Activated CD4-positive, alpha-beta T cell treated with anti-CD3 and anti-CD28 coated beads, Interleukin-2, amount 50 U/mL, for 1 hour (primary cell): ENCODE measurements at regions not wholly inside any gene's neighbourhood (a gene's known extent, or its start where the extent isn't known, plus 50 kb on each side); places are given as distances from the start of the nearest gene placed in this dataset.

Experiments
- DNase-seq: peaks from one replicate; pipeline ENCODE4 v3.0.0-alpha.2; 2020

- DNase-seq, result no peak
Measured at GRCh38 chr6:27053738-27054137, 193.8 kb upstream of the PRSS16 start.

GRCh38 chr6:27056615-27057014 is 190.9 kb upstream of the PRSS16 start:
- DNase-seq, result no peak

- no peak for DNase-seq
Measured at GRCh38 chr6:27059621-27060425, 187.7 kb upstream of the PRSS16 start.

GRCh38 chr6:27061235-27061993 is 186.1 kb upstream of the PRSS16 start:
- DNase-seq, result no peak

GRCh38 chr6:27062755-27063154 is 184.7 kb upstream of the PRSS16 start:
- DNase-seq, result no peak

GRCh38 chr6:27065183-27065582 is 182.3 kb upstream of the PRSS16 start:
- DNase-seq, result no peak

- DNase-seq, result no peak
Measured at GRCh38 chr6:27066381-27066780, 181.1 kb upstream of the PRSS16 start.

- no peak for DNase-seq
Measured at GRCh38 chr6:27066802-27067201, 180.7 kb upstream of the PRSS16 start.

GRCh38 chr6:27073441-27073840 is 174.1 kb upstream of the PRSS16 start:
- DNase-seq, result no peak

- DNase-seq, result no peak
Measured at GRCh38 chr6:27076116-27076515, 171.4 kb upstream of the PRSS16 start.

GRCh38 chr6:27078734-27079357 is 168.7 kb upstream of the PRSS16 start:
- DNase-seq, result peak; percentile 20

- DNase-seq, result no peak
Measured at GRCh38 chr6:27081188-27081587, 166.3 kb upstream of the PRSS16 start.

GRCh38 chr6:27081931-27082330 is 165.6 kb upstream of the PRSS16 start:
- DNase-seq, result no peak

GRCh38 chr6:27088068-27088467 is 159.4 kb upstream of the PRSS16 start:
- no peak for DNase-seq

- no peak for DNase-seq
Measured at GRCh38 chr6:27091661-27092315, 155.7 kb upstream of the PRSS16 start.

- DNase-seq, result no peak
Measured at GRCh38 chr6:27092316-27092692, 155.2 kb upstream of the PRSS16 start.

- no peak for DNase-seq
Measured at GRCh38 chr6:27095914-27096313, 151.6 kb upstream of the PRSS16 start.

- peak; percentile 8 for DNase-seq
Measured at GRCh38 chr6:27096834-27097511, 150.5 kb upstream of the PRSS16 start.

GRCh38 chr6:27098956-27099355 is 148.5 kb upstream of the PRSS16 start:
- no peak for DNase-seq

GRCh38 chr6:27100921-27101320 is 146.6 kb upstream of the PRSS16 start:
- no peak for DNase-seq

GRCh38 chr6:27101824-27102223 is 145.7 kb upstream of the PRSS16 start:
- DNase-seq, result no peak

- DNase-seq, result no peak
Measured at GRCh38 chr6:27106382-27106781, 141.1 kb upstream of the PRSS16 start.

- no peak for DNase-seq
Measured at GRCh38 chr6:27111743-27112142, 135.8 kb upstream of the PRSS16 start.
